DND-41 (cell line): ENCODE measurements at regions not wholly inside any gene's neighbourhood (a gene's known extent, or its start where the extent isn't known, plus 50 kb on each side); places are given as distances from the start of the nearest gene placed in this dataset.

ENCODE experiments used
- ATAC-seq: fragments of 200-7000 bp; cut with Tn5 transposase; 3 replicates; pipeline ENCODE4 v1.9.1; 2021; ENCODE audit warnings: low read depth; ENCODE audit not compliant: insufficient read depth
- DNase-seq: peaks from one replicate; pipeline ENCODE4 v3.0.0-alpha.2; 2020
- H2AFZ ChIP-seq: 2 replicates; pipeline ENCODE4 v1.6.0; 2012; ENCODE audit warnings: low read depth, low read length
- H3K27ac ChIP-seq: 2 replicates; pipeline ENCODE4 v1.5.1; 2012; ENCODE audit warnings: low read length, inconsistent platforms
- H3K27me3 ChIP-seq: fragments of 200-600 bp; sonication (generic); 2 replicates; pipeline ENCODE4 v1.6.0; 2012; ENCODE audit warnings: low read length, mild to moderate bottlenecking, inconsistent platforms; ENCODE audit not compliant: insufficient read depth, poor library complexity
- H3K36me3 ChIP-seq: 2 replicates; pipeline ENCODE4 v1.5.1; 2012; ENCODE audit warnings: low read length, inconsistent platforms; ENCODE audit not compliant: insufficient read depth
- H3K4me1 ChIP-seq: 2 replicates; pipeline ENCODE4 v1.5.1; 2012; ENCODE audit warnings: mild to moderate bottlenecking, low read length; ENCODE audit not compliant: insufficient read depth
- H3K4me2 ChIP-seq: 2 replicates; pipeline ENCODE4 v1.6.0; 2012; ENCODE audit warnings: mild to moderate bottlenecking, moderate library complexity, low read length, inconsistent platforms; ENCODE audit not compliant: insufficient read depth
- H3K4me3 ChIP-seq, 2 experiments: fragments of 200-600 bp in 1 of 2; shearing (Covaris generic) in 1 of 2; 2 replicates each; pipeline ENCODE4 v1.5.1; 2012 to 2016; ENCODE audit warnings: inconsistent platforms in 2 of 2, low read length in 2 of 2, mild to moderate bottlenecking in 2 of 2, low read depth in 1 of 2, moderate library complexity in 1 of 2
- H3K79me2 ChIP-seq: 2 replicates; pipeline ENCODE4 v1.6.0; 2012; ENCODE audit warnings: low read length, inconsistent platforms; ENCODE audit not compliant: insufficient read depth
- H3K9ac ChIP-seq: 2 replicates; pipeline ENCODE4 v1.6.0; 2012; ENCODE audit warnings: low read depth, mild to moderate bottlenecking, inconsistent platforms, low read length, moderate library complexity
- H3K9me3 ChIP-seq: 2 replicates; pipeline ENCODE4 v1.5.1; 2012; ENCODE audit warnings: low read length, moderate library complexity, mild to moderate bottlenecking, inconsistent platforms; ENCODE audit not compliant: insufficient read depth, severe bottlenecking
- H4K20me1 ChIP-seq: 2 replicates; pipeline ENCODE4 v1.6.0; 2012; ENCODE audit warnings: low read length; ENCODE audit not compliant: insufficient read depth
- CTCF ChIP-seq: IDR thresholded peaks from 2 replicates; pipeline ENCODE4 v1.5.1; 2012; ENCODE audit warnings: borderline replicate concordance, low read length, moderate library complexity, mild to moderate bottlenecking; ENCODE audit not compliant: poor library complexity, severe bottlenecking; ENCODE audit errors: extremely low read depth
- EZH2 ChIP-seq: IDR thresholded peaks from 3 replicates; pipeline ENCODE4 v1.6.1; 2012; ENCODE audit warnings: borderline replicate concordance, low read depth, mild to moderate bottlenecking, moderate library complexity, low read length, inconsistent platforms; ENCODE audit not compliant: severe bottlenecking

GRCh38 chr10:83849150-83849549 is 290.2 kb upstream of the GHITM start:
- no peak overlapping the region for H3K4me2 ChIP-seq
- H2AFZ ChIP-seq: no peak overlapping the region
- no peaks in the 10 kb centered on the region for H3K4me1 ChIP-seq

GRCh38 chr10:83852146-83852545 is 287.2 kb upstream of the GHITM start:
- Histone ChIP-seq H3K79me2 (no peaks in the 10 kb centered on the region), H3K4me3 (no peak overlapping the region), H3K9ac (no peak overlapping the region), H3K27ac (no peak overlapping the region), H3K4me1 (no peaks in the 10 kb centered on the region), H3K36me3 (no peaks in the 10 kb centered on the region), H3K4me2 (no peak overlapping the region), H3K27me3 (no peaks in the 10 kb centered on the region), H4K20me1 (no peaks in the 10 kb centered on the region), H3K9me3 (no peaks in the 10 kb centered on the region), H2AFZ (no peak overlapping the region)
- no peak for ATAC-seq
- TF ChIP-seq CTCF (no peak), EZH2 (no peak)
- no peak for DNase-seq

More at GRCh38 chr10:83849150-83849549, 290.2 kb upstream of the GHITM start:
- no peak for TF ChIP-seq EZH2
- no peak for TF ChIP-seq CTCF
- no peaks in the 10 kb centered on the region for H3K36me3 ChIP-seq
- no peaks in the 10 kb centered on the region for H3K27me3 ChIP-seq
- no peak overlapping the region for H3K9ac ChIP-seq
- H4K20me1 ChIP-seq: no peaks in the 10 kb centered on the region
- no peaks in the 10 kb centered on the region for H3K79me2 ChIP-seq
- H3K9me3 ChIP-seq: no peaks in the 10 kb centered on the region
- no peak overlapping the region for H3K4me3 ChIP-seq
- no peak for ATAC-seq
- no peak overlapping the region for H3K27ac ChIP-seq
- no peak for DNase-seq

GRCh38 chr10:83862723-83863122 is 276.6 kb upstream of the GHITM start:
- ATAC-seq (no peak), DNase-seq (no peak)
- H3K4me1 ChIP-seq: no peaks in the 10 kb centered on the region
- no peaks in the 10 kb centered on the region for H3K27me3 ChIP-seq
- no peak overlapping the region for H3K4me2 ChIP-seq
- no peak overlapping the region for H2AFZ ChIP-seq
- no peaks in the 10 kb centered on the region for H3K79me2 ChIP-seq
- H4K20me1 ChIP-seq: no peaks in the 10 kb centered on the region
- no peaks in the 10 kb centered on the region for H3K36me3 ChIP-seq
- no peak overlapping the region for H3K9ac ChIP-seq
- no peak overlapping the region for H3K4me3 ChIP-seq
- TF ChIP-seq CTCF: no peak
- TF ChIP-seq EZH2: no peak
- H3K27ac ChIP-seq: no peak overlapping the region
- H3K9me3 ChIP-seq: no peaks in the 10 kb centered on the region

GRCh38 chr10:83863283-83863966 is 275.9 kb upstream of the GHITM start:
- Histone ChIP-seq H3K9ac (no peak overlapping the region), H4K20me1 (no peaks in the 10 kb centered on the region), H3K4me2 (no peak overlapping the region), H3K36me3 (no peaks in the 10 kb centered on the region), H3K9me3 (no peaks in the 10 kb centered on the region), H2AFZ (no peak overlapping the region), H3K4me3 (no peak overlapping the region), H3K79me2 (no peaks in the 10 kb centered on the region), H3K27ac (no peak overlapping the region), H3K27me3 (no peaks in the 10 kb centered on the region), H3K4me1 (no peaks in the 10 kb centered on the region)
- no peak for DNase-seq
- ATAC-seq: no peak
- TF ChIP-seq EZH2: no peak
- TF ChIP-seq CTCF: no peak
